GM06990 (cell line): ENCODE measurements at regions not wholly inside any gene's neighbourhood (a gene's known extent, or its start where the extent isn't known, plus 50 kb on each side); places are given as distances from the start of the nearest gene placed in this dataset.

ENCODE experiments used
- DNase-seq: peaks from one replicate; pipeline ENCODE4 v3.0.0-alpha.2; 2011; ENCODE audit not compliant: insufficient read length; ENCODE audit errors: extremely low read depth
- H3K27me3 ChIP-seq: replicated peaks from 2 replicates; pipeline ENCODE4 v1.6.0; 2011; ENCODE audit warnings: low read length; ENCODE audit not compliant: control insufficient read depth, insufficient read depth
- H3K36me3 ChIP-seq: 2 replicates; pipeline ENCODE4 v1.5.1; 2011; ENCODE audit warnings: low read length; ENCODE audit not compliant: control insufficient read depth, insufficient read depth
- H3K4me3 ChIP-seq: replicated peaks from 2 replicates; pipeline ENCODE4 v1.5.1; 2011; ENCODE audit warnings: low read depth, mild to moderate bottlenecking, control low read depth, low read length
- CTCF ChIP-seq: IDR thresholded peaks from 2 replicates; pipeline ENCODE4 v1.5.1; 2011; ENCODE audit warnings: low read length, control low read depth, mild to moderate bottlenecking, inconsistent platforms; ENCODE audit not compliant: insufficient read depth, poor library complexity, severe bottlenecking

DNA sequence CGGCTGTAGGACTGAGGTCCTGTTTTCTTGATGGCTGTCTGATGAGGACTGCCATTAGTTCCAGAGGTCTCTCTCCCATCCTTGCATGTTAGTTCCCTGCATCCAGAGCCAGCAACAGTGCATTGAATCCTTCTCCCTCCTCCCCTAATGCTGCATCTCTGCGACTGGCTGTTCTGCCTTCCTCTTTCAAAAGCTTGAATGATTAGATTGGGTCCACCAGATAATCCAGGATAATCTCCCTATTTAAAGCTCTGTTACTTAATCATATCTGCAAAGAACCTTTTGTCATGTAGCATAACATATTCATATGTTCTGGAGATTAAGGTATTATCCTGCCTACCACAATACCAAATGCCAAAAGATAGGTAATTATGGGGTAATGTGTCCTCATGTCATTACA, 377.5 kb downstream of the GPATCH2 start:
- no peak for TF ChIP-seq CTCF

GRCh38 chr1:217251121-217251520, 379.8 kb downstream of the GPATCH2 start:
- Histone ChIP-seq H3K36me3 (no peaks in the 10 kb centered on the region), H3K27me3 (no peaks in the 10 kb centered on the region), H3K4me3 (no peak overlapping the region)
- no peak for TF ChIP-seq CTCF
- DNase-seq = no peak

More for the DNA sequence above, 377.5 kb downstream of the GPATCH2 start:
- Histone ChIP-seq H3K36me3 (no peaks in the 10 kb centered on the region), H3K4me3 (no peak overlapping the region), H3K27me3 (no peaks in the 10 kb centered on the region)
- no peak for DNase-seq

- no peaks in the 10 kb centered on the region for H3K27me3 ChIP-seq
- H3K4me3 ChIP-seq = no peak overlapping the region
- no peaks in the 10 kb centered on the region for H3K36me3 ChIP-seq
- TF ChIP-seq CTCF = no peak
- DNase-seq = no peak
These were observed 381.0 kb downstream of the GPATCH2 start for GRCh38 chr1:217249857-217250256.

DNA sequence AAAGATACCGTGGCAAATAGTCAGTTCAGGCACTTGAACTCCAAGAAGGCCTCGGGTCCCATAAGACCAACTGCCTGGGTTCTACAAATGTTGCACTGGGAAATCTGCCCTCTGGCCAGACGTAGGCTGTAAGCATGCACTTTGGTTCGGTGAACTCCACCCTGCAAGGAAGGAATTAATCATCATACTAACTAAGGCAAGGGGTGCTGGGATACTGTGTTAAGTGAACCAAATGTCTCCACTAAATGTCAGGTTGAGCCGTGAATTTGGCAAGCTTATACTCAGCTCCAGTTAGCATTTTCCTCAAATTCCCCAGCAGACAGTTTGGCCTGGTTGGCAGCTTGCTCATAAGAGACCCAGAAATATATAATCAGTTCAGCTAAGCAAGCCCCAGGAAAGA, 385.9 kb downstream of the GPATCH2 start:
- Histone ChIP-seq H3K36me3 (no peaks in the 10 kb centered on the region), H3K27me3 (no peaks in the 10 kb centered on the region), H3K4me3 (no peak overlapping the region)
- DNase-seq = no peak
- TF ChIP-seq CTCF = no peak

DNA sequence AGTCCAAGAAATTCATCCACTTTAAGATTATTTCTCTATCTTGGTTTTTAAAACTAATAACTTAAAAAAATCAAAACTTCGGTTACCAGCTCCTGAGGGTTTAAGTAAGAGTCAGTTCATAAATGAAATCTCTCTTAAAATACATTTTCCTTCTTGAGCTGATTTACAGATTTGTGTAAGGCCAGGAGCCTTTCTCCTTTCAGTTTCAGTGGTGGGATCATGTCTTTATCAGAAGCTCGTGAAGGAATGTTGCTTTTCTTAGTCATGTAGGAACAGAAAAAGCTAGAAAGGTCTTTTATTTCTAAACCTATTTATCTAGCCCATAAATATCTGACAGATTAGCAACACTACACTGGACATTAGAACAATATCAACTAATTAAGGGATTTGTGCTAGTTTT, 390.2 kb downstream of the GPATCH2 start:
- no peaks in the 10 kb centered on the region for H3K36me3 ChIP-seq
- H3K4me3 ChIP-seq = no peak overlapping the region
- TF ChIP-seq CTCF = no peak
- no peaks in the 10 kb centered on the region for H3K27me3 ChIP-seq
- no peak for DNase-seq

- no peak overlapping the region for H3K4me3 ChIP-seq
- TF ChIP-seq CTCF = no peak
- no peak for DNase-seq
- H3K36me3 ChIP-seq = no peaks in the 10 kb centered on the region
- no peaks in the 10 kb centered on the region for H3K27me3 ChIP-seq
These were observed 391.9 kb downstream of the GPATCH2 start for GRCh38 chr1:217238945-217239344.
